Suprapubic skin (tissue), 4 donors: ENCODE measurements at regions not wholly inside any gene's neighbourhood (a gene's known extent, or its start where the extent isn't known, plus 50 kb on each side); places are given as distances from the start of the nearest gene placed in this dataset.

ENCODE experiments used
- DNase-seq, 2 donors: peaks; one replicate each; pipeline ENCODE4 v3.0.0-alpha.2; 2019; ENCODE audit warnings: low spot score in 2 of 2
- H3K27ac ChIP-seq: fragments of 200-600 bp; sonication (generic); one replicate; pipeline ENCODE4 v1.5.1; 2019
- H3K27me3 ChIP-seq: fragments of 200-600 bp; sonication (generic); one replicate; pipeline ENCODE4 v1.5.1; 2019
- H3K36me3 ChIP-seq: fragments of 200-600 bp; sonication (generic); one replicate; pipeline ENCODE4 v1.5.1; 2019
- H3K4me1 ChIP-seq: fragments of 200-600 bp; sonication (generic); one replicate; pipeline ENCODE4 v1.5.1; 2019
- H3K4me3 ChIP-seq: fragments of 200-600 bp; sonication (generic); one replicate; pipeline ENCODE4 v1.5.1; 2019; ENCODE audit warnings: mild to moderate bottlenecking
- H3K9me3 ChIP-seq: fragments of 200-600 bp; sonication (generic); one replicate; pipeline ENCODE4 v1.5.1; 2019
- EP300 ChIP-seq: sonication (generic); formaldehyde crosslinking; IDR thresholded peaks from one replicate; pipeline ENCODE4 v1.6.1; 2017; ENCODE audit warnings: antibody characterized with exemption
- POLR2A ChIP-seq, 2 donors: fragments of 450-650 bp; IDR thresholded peaks; one replicate each; pipeline ENCODE4 v1.6.1; 2017; ENCODE audit warnings: antibody characterized with exemption in 2 of 2, mild to moderate bottlenecking in 2 of 2, moderate library complexity in 2 of 2
- POLR2AphosphoS5 ChIP-seq, 3 donors: sonication (generic); formaldehyde crosslinking; IDR thresholded peaks; one replicate each; pipeline ENCODE4 v1.6.1; 2017; ENCODE audit warnings: antibody characterized with exemption in 3 of 3
- WGBS: methylation state at CpG from one replicate; pipeline ENCODE4 v1.1.5; 2018; 5-methylcytosine and 5-hydroxymethylcytosine counted together
- TF ChIP-seq, protein P1 (sequence below), 2 donors: fragments of 200-600 bp in 1 of 2; fragments of 450-650 bp in 1 of 2; sonication (generic) in 1 of 2; IDR thresholded peaks; one replicate each; pipeline ENCODE4 v1.5.1; 2016 to 2019; ENCODE audit warnings: antibody characterized with exemption in 2 of 2, mild to moderate bottlenecking in 1 of 2, moderate library complexity in 1 of 2

DNA sequence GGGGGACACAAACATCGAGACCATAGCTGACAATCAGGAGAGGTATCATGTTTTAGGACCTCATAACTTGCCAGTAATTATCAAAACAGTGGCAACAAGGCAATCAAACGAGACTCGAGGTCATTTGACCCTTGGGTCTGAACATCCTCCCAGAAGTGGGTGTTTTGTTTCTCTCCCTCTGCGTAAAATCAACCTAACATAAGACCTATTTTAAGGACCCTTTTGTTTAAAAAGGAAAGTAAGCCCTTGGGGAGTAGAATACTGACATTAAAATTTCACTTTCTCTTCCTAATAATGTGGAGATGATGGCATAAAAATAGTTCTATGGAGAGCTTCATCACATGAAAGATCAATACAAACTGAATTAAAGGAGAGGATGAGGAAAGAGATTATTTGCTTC is 106.2 kb upstream of the PUDP start:
- no peaks in the 10 kb centered on the region for H3K9me3 ChIP-seq
- 65% methylated on average over 4 of the region's 4 CpGs for WGBS
- no peak overlapping the region for H3K4me3 ChIP-seq
- H3K27ac ChIP-seq: no peak overlapping the region
- no peak for DNase-seq
- H3K36me3 ChIP-seq: no peaks in the 10 kb centered on the region
- H3K4me1 ChIP-seq: no peaks in the 10 kb centered on the region
- no peaks in the 10 kb centered on the region for H3K27me3 ChIP-seq
- no peak for TF ChIP-seq EP300
- TF ChIP-seq, protein P1, sequence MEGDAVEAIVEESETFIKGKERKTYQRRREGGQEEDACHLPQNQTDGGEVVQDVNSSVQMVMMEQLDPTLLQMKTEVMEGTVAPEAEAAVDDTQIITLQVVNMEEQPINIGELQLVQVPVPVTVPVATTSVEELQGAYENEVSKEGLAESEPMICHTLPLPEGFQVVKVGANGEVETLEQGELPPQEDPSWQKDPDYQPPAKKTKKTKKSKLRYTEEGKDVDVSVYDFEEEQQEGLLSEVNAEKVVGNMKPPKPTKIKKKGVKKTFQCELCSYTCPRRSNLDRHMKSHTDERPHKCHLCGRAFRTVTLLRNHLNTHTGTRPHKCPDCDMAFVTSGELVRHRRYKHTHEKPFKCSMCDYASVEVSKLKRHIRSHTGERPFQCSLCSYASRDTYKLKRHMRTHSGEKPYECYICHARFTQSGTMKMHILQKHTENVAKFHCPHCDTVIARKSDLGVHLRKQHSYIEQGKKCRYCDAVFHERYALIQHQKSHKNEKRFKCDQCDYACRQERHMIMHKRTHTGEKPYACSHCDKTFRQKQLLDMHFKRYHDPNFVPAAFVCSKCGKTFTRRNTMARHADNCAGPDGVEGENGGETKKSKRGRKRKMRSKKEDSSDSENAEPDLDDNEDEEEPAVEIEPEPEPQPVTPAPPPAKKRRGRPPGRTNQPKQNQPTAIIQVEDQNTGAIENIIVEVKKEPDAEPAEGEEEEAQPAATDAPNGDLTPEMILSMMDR (IDR thresholded peaks at IDR 0.05): no peak
- no peak for TF ChIP-seq POLR2AphosphoS5 (IDR thresholded peaks at IDR 0.05)
- TF ChIP-seq POLR2A (IDR thresholded peaks at IDR 0.05): no peak

DNA sequence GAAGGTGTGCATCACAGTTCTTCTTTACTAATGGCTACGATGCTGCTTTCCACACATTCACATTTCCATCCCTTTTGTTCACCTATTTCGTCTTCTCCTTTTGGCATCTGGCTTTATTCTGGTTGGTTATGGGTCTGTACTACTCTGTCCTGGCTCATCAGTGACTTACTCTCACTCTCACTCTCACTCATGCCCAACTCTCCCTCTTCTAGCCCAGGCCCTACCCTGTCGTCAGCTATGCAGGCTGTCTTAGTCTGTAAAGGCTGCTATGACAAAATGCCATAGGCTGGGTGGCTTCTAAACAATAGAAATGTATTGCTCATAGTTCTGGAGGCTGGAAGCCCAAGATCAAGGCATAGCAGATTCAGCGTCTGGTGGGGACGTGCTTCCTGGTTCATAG is 105.6 kb upstream of the PUDP start:
- H3K9me3 ChIP-seq: no peaks in the 10 kb centered on the region
- 95% methylated on average over 5 of the region's 5 CpGs for WGBS
- H3K4me3 ChIP-seq: no peak overlapping the region
- no peak overlapping the region for H3K27ac ChIP-seq
- no peaks in the 10 kb centered on the region for H3K36me3 ChIP-seq
- H3K27me3 ChIP-seq: no peaks in the 10 kb centered on the region
- no peak for TF ChIP-seq POLR2A (IDR thresholded peaks at IDR 0.05)
- no peak for TF ChIP-seq EP300
- TF ChIP-seq, protein P1 (IDR thresholded peaks at IDR 0.05): no peak
- no peak for TF ChIP-seq POLR2AphosphoS5 (IDR thresholded peaks at IDR 0.05)
- no peak for DNase-seq
- H3K4me1 ChIP-seq: no peaks in the 10 kb centered on the region

DNA sequence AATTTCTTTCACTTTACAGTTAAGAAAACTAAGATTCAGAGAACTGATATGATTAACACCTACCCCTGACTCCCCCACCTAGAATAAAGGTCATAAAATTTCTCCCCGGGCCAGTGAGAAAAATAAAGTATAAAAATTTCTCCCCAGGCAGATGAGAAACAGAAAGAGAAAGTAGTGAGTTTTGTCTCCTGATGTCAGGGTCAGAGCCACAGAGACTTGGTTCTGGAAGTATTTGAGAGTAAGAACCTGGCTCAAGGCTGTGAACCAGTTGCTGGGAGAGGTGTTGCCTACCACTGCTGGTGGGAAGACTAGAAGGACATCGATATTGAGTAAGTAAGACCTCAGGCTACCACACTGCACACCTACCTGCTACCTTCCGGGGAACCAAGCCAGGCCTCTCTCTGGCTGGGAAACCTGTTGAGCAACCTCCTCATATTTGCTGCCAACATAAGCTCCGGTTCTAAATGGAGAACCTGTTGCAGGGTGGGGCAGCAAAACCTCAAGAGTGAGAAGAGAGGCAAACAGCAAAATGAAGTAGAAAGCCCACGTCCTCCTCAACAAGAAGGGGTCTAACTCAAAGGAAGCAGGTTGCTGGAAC is 104.2 kb upstream of the PUDP start:
- H3K9me3 ChIP-seq: no peaks in the 10 kb centered on the region
- no peak overlapping the region for H3K4me3 ChIP-seq
- no peaks in the 10 kb centered on the region for H3K4me1 ChIP-seq
- DNase-seq: no peak
- H3K27me3 ChIP-seq: no peaks in the 10 kb centered on the region
- no peak for TF ChIP-seq POLR2A (IDR thresholded peaks at IDR 0.05)
- H3K27ac ChIP-seq: no peak overlapping the region
- no peaks in the 10 kb centered on the region for H3K36me3 ChIP-seq
- WGBS: 41% methylated on average over 5 of the region's 5 CpGs

DNA sequence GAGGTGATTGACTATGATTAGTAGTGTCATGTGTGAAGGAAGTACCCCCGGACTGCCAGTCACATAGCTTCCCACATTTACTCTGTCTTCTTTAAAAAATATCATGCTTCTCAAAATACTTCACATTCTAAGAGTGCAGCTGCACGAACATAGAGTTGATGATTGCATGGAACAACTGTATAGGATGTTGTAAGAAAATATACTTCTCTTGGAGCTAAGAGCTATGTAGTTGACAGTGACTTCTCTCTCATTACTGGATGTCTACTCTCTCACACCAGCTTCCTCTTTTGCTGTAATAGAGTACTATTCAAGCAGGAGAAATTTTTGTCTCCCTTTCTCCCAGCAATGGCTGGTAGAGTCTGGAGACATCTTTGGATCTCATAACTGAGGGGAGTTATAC is 99.4 kb upstream of the PUDP start:
- TF ChIP-seq, protein P1 (IDR thresholded peaks at IDR 0.05): no peak
- TF ChIP-seq EP300 (no peak), POLR2AphosphoS5 (IDR thresholded peaks at IDR 0.05) (no peak), POLR2A (IDR thresholded peaks at IDR 0.05) (no peak)
- H3K4me3 ChIP-seq: no peak overlapping the region
- H3K36me3 ChIP-seq: no peaks in the 10 kb centered on the region
- H3K27ac ChIP-seq: no peak overlapping the region
- no peaks in the 10 kb centered on the region for H3K4me1 ChIP-seq
- DNase-seq: no peak
- WGBS: 80% methylated on average over 2 of the region's 2 CpGs
- H3K9me3 ChIP-seq: no peaks in the 10 kb centered on the region
- no peaks in the 10 kb centered on the region for H3K27me3 ChIP-seq

DNA sequence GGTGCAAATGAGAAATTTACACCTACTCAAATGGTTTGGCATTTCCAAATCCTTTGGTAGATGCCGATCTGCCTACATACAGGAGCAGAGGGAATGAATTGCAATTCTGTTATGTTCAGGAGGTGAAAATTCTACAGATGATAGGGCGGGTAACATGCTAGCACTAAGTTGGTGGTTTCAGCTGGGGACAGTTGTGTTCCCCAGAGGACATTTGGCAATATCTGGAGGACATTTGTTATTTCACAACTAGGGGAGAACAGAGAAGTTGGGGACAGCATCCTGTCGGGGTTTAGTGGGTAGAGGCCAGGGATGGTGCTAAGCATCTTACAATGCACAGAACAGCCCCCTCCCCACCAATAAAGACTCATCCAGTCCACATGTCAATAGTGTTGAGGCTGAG is 96.5 kb upstream of the PUDP start:
- H3K27ac ChIP-seq: no peak overlapping the region
- no peaks in the 10 kb centered on the region for H3K36me3 ChIP-seq
- H3K4me1 ChIP-seq: no peaks in the 10 kb centered on the region
- H3K4me3 ChIP-seq: no peak overlapping the region
- 81% methylated on average over 3 of the region's 3 CpGs for WGBS
- TF ChIP-seq POLR2AphosphoS5 (IDR thresholded peaks at IDR 0.05): no peak
- no peaks in the 10 kb centered on the region for H3K27me3 ChIP-seq
- H3K9me3 ChIP-seq: no peaks in the 10 kb centered on the region
- no peak for DNase-seq

DNA sequence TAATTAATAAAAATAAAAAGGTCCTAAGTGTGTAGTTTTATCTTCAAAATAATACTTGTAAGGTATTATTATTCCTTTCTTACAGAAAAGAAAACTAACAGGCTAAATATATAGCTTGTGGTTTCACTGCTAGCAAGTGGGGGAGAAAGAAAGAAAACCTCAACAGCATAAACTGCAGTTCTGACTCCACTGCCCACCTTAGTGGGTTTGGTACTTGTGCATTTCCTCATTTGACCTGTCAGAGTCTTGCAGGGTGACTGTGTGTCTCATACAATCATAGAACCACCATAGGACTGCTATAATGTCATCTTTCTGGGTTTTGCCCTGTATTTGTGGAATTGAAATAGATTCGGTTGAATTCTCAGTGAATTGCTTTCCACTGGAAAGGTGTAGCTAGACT is 94.7 kb upstream of the PUDP start:
- no peak for TF ChIP-seq POLR2AphosphoS5 (IDR thresholded peaks at IDR 0.05)
- Histone ChIP-seq H3K27ac (no peak overlapping the region), H3K4me1 (no peaks in the 10 kb centered on the region), H3K4me3 (no peak overlapping the region), H3K36me3 (no peaks in the 10 kb centered on the region), H3K9me3 (no peaks in the 10 kb centered on the region), H3K27me3 (no peaks in the 10 kb centered on the region)
- WGBS: 89% methylated on average over 1 of the region's 1 CpG
- DNase-seq: no peak

DNA sequence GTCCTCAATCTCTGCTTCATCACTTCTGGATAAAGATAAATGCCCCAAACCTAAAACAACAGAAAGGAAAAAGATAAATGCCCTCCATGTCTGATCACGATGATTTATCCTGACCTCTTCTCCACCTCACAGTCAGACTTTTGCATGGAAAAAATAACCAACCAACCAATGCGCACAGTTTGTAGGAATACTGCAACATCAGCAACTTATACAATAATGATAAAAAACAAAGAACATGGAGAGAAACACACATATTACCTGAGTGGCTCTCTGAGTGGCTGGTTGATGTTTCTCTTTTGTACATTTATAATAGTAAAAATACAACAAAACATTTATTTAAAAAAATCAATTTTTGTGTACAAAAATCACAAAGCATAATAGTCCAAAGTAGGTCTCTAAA is 93.0 kb upstream of the PUDP start:
- Histone ChIP-seq H3K36me3 (no peaks in the 10 kb centered on the region), H3K4me3 (no peak overlapping the region), H3K27ac (no peak overlapping the region), H3K27me3 (no peaks in the 10 kb centered on the region), H3K9me3 (no peaks in the 10 kb centered on the region), H3K4me1 (no peaks in the 10 kb centered on the region)
- DNase-seq: no peak
- TF ChIP-seq POLR2AphosphoS5 (IDR thresholded peaks at IDR 0.05) (no peak), EP300 (no peak), POLR2A (IDR thresholded peaks at IDR 0.05) (no peak)
- TF ChIP-seq, protein P1 (IDR thresholded peaks at IDR 0.05): no peak
- WGBS: 94% methylated on average over 2 of the region's 2 CpGs
